Caki2 (cell line): ENCODE measurements at regions not wholly inside any gene's neighbourhood (a gene's known extent, or its start where the extent isn't known, plus 50 kb on each side); places are given as distances from the start of the nearest gene placed in this dataset.

ENCODE experiments used
- DNase-seq: peaks from one replicate; pipeline ENCODE4 v3.0.0-alpha.2; 2015; ENCODE audit warnings: low read depth
- in situ Hi-C: cut with HindIII; loops from 2 replicates; pipeline ENCODE4 v1.10.0; 2016; ENCODE audit warnings: low sequenced_read_pairs, low pct_unique_long_range_greater_than_20kb, mixed read lengths

- in situ Hi-C loops = no loop called here
- no peak for DNase-seq
Observed at GRCh38 chr2:58984731-58985130, 743.6 kb upstream of the FANCL start.

GRCh38 chr2:58983111-58983510, 742.0 kb upstream of the FANCL start:
- in situ Hi-C loops = no loop called here
- DNase-seq = no peak

GRCh38 chr2:58981237-58981636, 740.1 kb upstream of the FANCL start:
- no peak for DNase-seq
- in situ Hi-C loops = no loop called here

- in situ Hi-C loops = no loop called here
Observed at GRCh38 chr2:58976375-58977071, 735.4 kb upstream of the FANCL start.

GRCh38 chr2:58974881-58975280, 733.8 kb upstream of the FANCL start:
- DNase-seq = no peak

More at GRCh38 chr2:58976375-58977071, 735.4 kb upstream of the FANCL start:
- no peak for DNase-seq

GRCh38 chr2:58974426-58974825, 733.3 kb upstream of the FANCL start:
- in situ Hi-C loops = no loop called here
- no peak for DNase-seq

More at GRCh38 chr2:58974881-58975280, 733.8 kb upstream of the FANCL start:
- in situ Hi-C loops = no loop called here

GRCh38 chr2:58973811-58974281, 732.7 kb upstream of the FANCL start:
- DNase-seq = no peak
- in situ Hi-C loops = no loop called here

- DNase-seq = no peak
- in situ Hi-C loops = no loop called here
Observed at GRCh38 chr2:58972737-58973136, 731.6 kb upstream of the FANCL start.

- no peak for DNase-seq
- in situ Hi-C loops = no loop called here
Observed at GRCh38 chr2:58971511-58972360, 730.6 kb upstream of the FANCL start.

- in situ Hi-C loops = no loop called here
- no peak for DNase-seq
Observed at GRCh38 chr2:58970365-58970764, 729.2 kb upstream of the FANCL start.

GRCh38 chr2:58968885-58969284, 727.8 kb upstream of the FANCL start:
- in situ Hi-C loops = no loop called here
- DNase-seq = no peak

GRCh38 chr2:58967736-58968135, 726.6 kb upstream of the FANCL start:
- in situ Hi-C loops = no loop called here
- DNase-seq = no peak

- in situ Hi-C loops = no loop called here
Observed at GRCh38 chr2:58965602-58966001, 724.5 kb upstream of the FANCL start.

GRCh38 chr2:58959996-58960395, 718.9 kb upstream of the FANCL start:
- in situ Hi-C loops = no loop called here
- DNase-seq = no peak

More at GRCh38 chr2:58965602-58966001, 724.5 kb upstream of the FANCL start:
- no peak for DNase-seq

GRCh38 chr2:58957188-58957840, 716.2 kb upstream of the FANCL start:
- no peak for DNase-seq
- in situ Hi-C loops = no loop called here

- no peak for DNase-seq
- in situ Hi-C loops = no loop called here
Observed at GRCh38 chr2:58954880-58955385, 713.8 kb upstream of the FANCL start.

GRCh38 chr2:58951722-58952121, 710.6 kb upstream of the FANCL start:
- in situ Hi-C loops = no loop called here
- no peak for DNase-seq

GRCh38 chr2:58950795-58951462, 709.8 kb upstream of the FANCL start:
- no peak for DNase-seq
- in situ Hi-C loops = no loop called here
